Stomach (tissue), 8 donors: ENCODE measurements at regions not wholly inside any gene's neighbourhood (a gene's known extent, or its start where the extent isn't known, plus 50 kb on each side); places are given as distances from the start of the nearest gene placed in this dataset.

ENCODE experiments used
- DNase-seq, 2 donors: peaks; one replicate each; pipeline versions ENCODE4 v3.0.0 to v3.0.0-alpha.2; 2013 to 2019
- H3K27ac ChIP-seq, 5 donors: fragments of 200-600 bp in 4 of 5; sonication (generic) in 4 of 5; one replicate each; pipeline ENCODE4 v1.5.1; 2013 to 2019; ENCODE audit warnings: mild to moderate bottlenecking in 1 of 5, moderate library complexity in 1 of 5
- H3K27me3 ChIP-seq, 3 donors: fragments of 200-600 bp; sonication (generic); one replicate each; pipeline ENCODE4 v1.5.1; 2017 to 2019; ENCODE audit warnings: mixed run types in 1 of 3
- H3K36me3 ChIP-seq, 4 donors: fragments of 200-600 bp; sonication (generic); 1 replicate in 3 of 4; 2 replicates in 1 of 4; pipeline ENCODE4 v1.5.1; 2016 to 2019
- H3K4me1 ChIP-seq, 4 donors: fragments of 200-600 bp; sonication (generic); one replicate each; pipeline ENCODE4 v1.5.1; 2016 to 2019
- H3K4me3 ChIP-seq, 4 donors: fragments of 200-600 bp; sonication (generic) in 3 of 4; one replicate each; pipeline ENCODE4 v1.5.1; 2016 to 2019; ENCODE audit warnings: mild to moderate bottlenecking in 1 of 4
- H3K9me3 ChIP-seq, 4 donors: fragments of 200-600 bp; sonication (generic); one replicate each; pipeline ENCODE4 v1.5.1; 2016 to 2019
- CTCF ChIP-seq, 7 experiments: fragments of 450-650 bp in 4 of 7; fragments of 200-600 bp in 3 of 7; sonication (generic) in 3 of 7; IDR thresholded peaks; one replicate each; pipeline ENCODE4 v1.5.1; 2016 to 2019; ENCODE audit warnings: antibody characterized with exemption in 7 of 7, control low read depth in 2 of 7, mild to moderate bottlenecking in 1 of 7
- EP300 ChIP-seq: sonication (generic); formaldehyde crosslinking; IDR thresholded peaks from one replicate; pipeline ENCODE4 v1.6.1; 2017; ENCODE audit warnings: antibody characterized with exemption
- POLR2A ChIP-seq, 4 donors: fragments of 450-650 bp; IDR thresholded peaks; one replicate each; pipeline ENCODE4 v1.6.1; 2016; ENCODE audit warnings: antibody characterized with exemption in 4 of 4, control low read depth in 2 of 4, mild to moderate bottlenecking in 1 of 4, moderate library complexity in 1 of 4
- POLR2AphosphoS5 ChIP-seq, 3 donors: sonication (generic); formaldehyde crosslinking; IDR thresholded peaks; one replicate each; pipeline ENCODE4 v1.6.1; 2016; ENCODE audit warnings: antibody characterized with exemption in 3 of 3
- WGBS, 5 donors: extraction: QIAGEN DNeasy Blood & Tissue Kit in 3 of 5; methylation state at CpG; one replicate each; pipeline versions ENCODE4 v1.1.5 to v1.1.7; 2013 to 2018; 5-methylcytosine and 5-hydroxymethylcytosine counted together
- intact Hi-C: fragments of 100-400 bp; cut with DNase I; formaldehyde crosslinking; loops from one replicate; pipeline ENCODE4 v1.15.1; 2023; ENCODE audit warnings: low total_unique reads
- donor health status: healthy with polysubstance abuse.
- donor health status: Bipolar disorder and iron deficiency.
- donor health status: healthy.

GRCh38 chrX:113124693-113125092, 284.1 kb upstream of the AMOT start:
- H3K9me3 ChIP-seq, result peaks cover 0 to 6% (median 3%) of the 10 kb centered on the region in 4 donors
- TF ChIP-seq CTCF (IDR thresholded peaks at IDR 0.05) (no peak), POLR2A (IDR thresholded peaks at IDR 0.05) (no peak), POLR2AphosphoS5 (IDR thresholded peaks at IDR 0.05) (no peak), EP300 (no peak)
- no peak overlapping the region for H3K4me3 ChIP-seq
- H3K4me1 ChIP-seq, result no peaks in the 10 kb centered on the region
- H3K27me3 ChIP-seq, result no peaks in the 10 kb centered on the region
- H3K36me3 ChIP-seq, result no peaks in the 10 kb centered on the region
- no peak for DNase-seq
- no peak overlapping the region for H3K27ac ChIP-seq
- intact Hi-C loops, result no loop called here

- Histone ChIP-seq H3K4me3 (no peak overlapping the region), H3K27me3 (no peaks in the 10 kb centered on the region), H3K9me3 (no peaks in the 10 kb centered on the region), H3K4me1 (no peaks in the 10 kb centered on the region), H3K36me3 (no peaks in the 10 kb centered on the region), H3K27ac (no peak overlapping the region)
- TF ChIP-seq EP300 (no peak), POLR2A (IDR thresholded peaks at IDR 0.05) (no peak), POLR2AphosphoS5 (IDR thresholded peaks at IDR 0.05) (no peak), CTCF (IDR thresholded peaks at IDR 0.05) (no peak)
- no peak for DNase-seq
- intact Hi-C loops, result no loop called here
These were observed 234.9 kb upstream of the AMOT start for GRCh38 chrX:113075521-113075920.

- Histone ChIP-seq H3K36me3 (no peaks in the 10 kb centered on the region), H3K4me1 (no peaks in the 10 kb centered on the region), H3K4me3 (no peak overlapping the region), H3K27ac (no peak overlapping the region), H3K9me3 (peaks cover 0 to 29% (median 14%) of the 10 kb centered on the region in 4 donors), H3K27me3 (no peaks in the 10 kb centered on the region)
- WGBS, 5 donors, result 55 to 94% (median 76%) methylated on average over 1 of the region's 1 CpG
- TF ChIP-seq POLR2AphosphoS5 (IDR thresholded peaks at IDR 0.05), result no peak
- TF ChIP-seq CTCF (IDR thresholded peaks at IDR 0.05), result no peak
- no peak for TF ChIP-seq POLR2A (IDR thresholded peaks at IDR 0.05)
- no peak for TF ChIP-seq EP300
- intact Hi-C loops, result no loop called here
- DNase-seq, result no peak
These were observed 219.1 kb upstream of the AMOT start for GRCh38 chrX:113059714-113060113.

GRCh38 chrX:113058634-113059033, 218.0 kb upstream of the AMOT start:
- 60 to 73% (median 66%) methylated on average over 5 to 6 of the region's 6 CpGs for WGBS, 5 donors
- Histone ChIP-seq H3K9me3 (peaks cover 0 to 24% (median 4%) of the 10 kb centered on the region in 4 donors), H3K4me1 (no peaks in the 10 kb centered on the region), H3K36me3 (no peaks in the 10 kb centered on the region), H3K4me3 (no peak overlapping the region), H3K27me3 (no peaks in the 10 kb centered on the region), H3K27ac (no peak overlapping the region)
- no peak for DNase-seq
- intact Hi-C loops, result no loop called here
- TF ChIP-seq CTCF (IDR thresholded peaks at IDR 0.05) (no peak), EP300 (no peak), POLR2AphosphoS5 (IDR thresholded peaks at IDR 0.05) (no peak), POLR2A (IDR thresholded peaks at IDR 0.05) (no peak)

- H3K36me3 ChIP-seq, result no peaks in the 10 kb centered on the region
- 45 to 83% (median 64%) methylated on average over 1 of the region's 1 CpG for WGBS, 5 donors
- no peak for DNase-seq
- peaks cover 0 to 6% (median 3%) of the 10 kb centered on the region in 4 donors for H3K9me3 ChIP-seq
- no peaks in the 10 kb centered on the region for H3K27me3 ChIP-seq
- H3K4me1 ChIP-seq, result no peaks in the 10 kb centered on the region
- no peak overlapping the region for H3K27ac ChIP-seq
- intact Hi-C loops, result no loop called here
- no peak overlapping the region for H3K4me3 ChIP-seq
- TF ChIP-seq EP300 (no peak), POLR2AphosphoS5 (IDR thresholded peaks at IDR 0.05) (no peak)
These were observed 208.3 kb upstream of the AMOT start for GRCh38 chrX:113048896-113049295.
